H1 (cell line): ENCODE measurements at regions not wholly inside any gene's neighbourhood (a gene's known extent, or its start where the extent isn't known, plus 50 kb on each side); places are given as distances from the start of the nearest gene placed in this dataset.
A peak's percentile ranks its signal among the peaks of the same experiment; 100 is the strongest.

Source experiments
- CTCF ChIA-PET: fragments of 300-600 bp; sonication (Branson Sonifier 250); formaldehyde crosslinking; loops from one replicate; lab custom pipeline; 2021; ENCODE audit not compliant: partially characterized antibody; lab: Charles Lee
- POLR2A ChIA-PET: fragments of 300-600 bp; sonication (Branson Sonifier 250); formaldehyde crosslinking; loops from one replicate; lab custom pipeline; 2021; ENCODE audit warnings: inconsistent platforms; ENCODE audit not compliant: partially characterized antibody; lab: Charles Lee
- DNase-seq, 2 experiments: peaks; one replicate each; pipeline versions ENCODE4 v3.0.0 to v3.0.0-alpha.2; 2010 to 2022; ENCODE audit warnings: low spot score in 2 of 2, low read depth in 1 of 2, mixed read lengths in 1 of 2
- FAIRE-seq: peaks from 2 replicates; lab custom pipeline; 2011; peaks lifted over from hg19 to GRCh38; lab: Jason Lieb, UNC
- H2AFZ ChIP-seq: 2 replicates; pipeline ENCODE4 v1.8.1; 2012; ENCODE audit warnings: low read length, inconsistent platforms
- H2AK5ac ChIP-seq: 2 replicates; pipeline ENCODE4 v1.6.1; 2013; ENCODE audit warnings: low read depth, low read length
- H2BK120ac ChIP-seq: replicated peaks from 2 replicates; pipeline ENCODE3; 2013; ENCODE audit warnings: low read depth, low read length, inconsistent platforms
- H2BK12ac ChIP-seq: 2 replicates; pipeline ENCODE4 v1.6.1; 2013; ENCODE audit warnings: low read depth, low read length
- H2BK15ac ChIP-seq: 2 replicates; pipeline ENCODE4 v1.6.1; 2013; ENCODE audit warnings: low read length
- H2BK20ac ChIP-seq: 2 replicates; pipeline ENCODE4 v1.6.1; 2013; ENCODE audit warnings: low read length
- H2BK5ac ChIP-seq: 2 replicates; pipeline ENCODE4 v1.6.1; 2013; ENCODE audit warnings: low read depth, low read length
- H3K14ac ChIP-seq: 2 replicates; pipeline ENCODE4 v1.6.1; 2013; ENCODE audit warnings: inconsistent platforms; ENCODE audit not compliant: insufficient read length
- H3K18ac ChIP-seq: 2 replicates; pipeline ENCODE4 v1.6.1; 2013; ENCODE audit warnings: low read length; ENCODE audit errors: extremely low read depth
- H3K23ac ChIP-seq: 2 replicates; pipeline ENCODE4 v1.6.1; 2013; ENCODE audit warnings: inconsistent platforms; ENCODE audit not compliant: insufficient read length
- H3K23me2 ChIP-seq: 2 replicates; pipeline ENCODE4 v1.6.1; 2013; ENCODE audit warnings: low read depth, low read length
- H3K27ac ChIP-seq: 2 replicates; pipeline ENCODE4 v1.6.1; 2011; ENCODE audit warnings: low read depth, low read length, inconsistent platforms
- H3K27me3 ChIP-seq, 4 experiments: replicated peaks in 1 of 4; 1 replicate in 1 of 4; 2 replicates in 3 of 4; pipeline versions ENCODE4 v1.6.1 to v1.8.1; 2011 to 2013; ENCODE audit warnings: low read length in 3 of 4, mild to moderate bottlenecking in 3 of 4, inconsistent platforms in 2 of 4, mixed read lengths in 2 of 4, moderate library complexity in 1 of 4; ENCODE audit not compliant: control insufficient read depth in 3 of 4, insufficient read depth in 3 of 4; ENCODE audit errors: extremely low read depth in 1 of 4
- H3K36me3 ChIP-seq, 4 experiments: 2 replicates each; pipeline versions ENCODE4 v1.6.1 to v1.8.1; 2011 to 2013; ENCODE audit warnings: mild to moderate bottlenecking in 4 of 4, low read length in 3 of 4, moderate library complexity in 2 of 4, control low read depth in 1 of 4, inconsistent platforms in 1 of 4; ENCODE audit not compliant: insufficient read depth in 4 of 4, control insufficient read depth in 2 of 4
- H3K4ac ChIP-seq: replicated peaks from 2 replicates; pipeline ENCODE3; 2013; ENCODE audit warnings: low read length, low read depth, mixed read lengths, inconsistent platforms; ENCODE audit not compliant: insufficient read length
- H3K4me1 ChIP-seq, 4 experiments: replicated peaks in 1 of 4; 1 replicate in 1 of 4; 2 replicates in 3 of 4; pipeline versions ENCODE4 v1.6.1 to v1.8.1; 2011 to 2013; ENCODE audit warnings: low read length in 3 of 4, inconsistent platforms in 2 of 4, mixed read lengths in 1 of 4; ENCODE audit not compliant: insufficient read depth in 4 of 4, control insufficient read depth in 3 of 4
- H3K4me2 ChIP-seq, 2 experiments: 2 replicates each; pipeline versions ENCODE4 v1.6.1 to v1.8.1; 2011 to 2013; ENCODE audit warnings: low read depth in 2 of 2, low read length in 2 of 2, control low read depth in 1 of 2, inconsistent platforms in 1 of 2, mild to moderate bottlenecking in 1 of 2; ENCODE audit not compliant: insufficient read depth in 1 of 2
- H3K4me3 ChIP-seq, 4 experiments: fragments of 200-600, 300-600 bp in 1 of 4; sonication (generic), shearing (Covaris generic), sonication (Bioruptor Twin) in 1 of 4; 2 replicates each; pipeline versions ENCODE4 v1.5.1 to v1.8.1; 2011 to 2016; ENCODE audit warnings: low read length in 4 of 4, low read depth in 3 of 4, control low read depth in 2 of 4, inconsistent platforms in 2 of 4, mild to moderate bottlenecking in 2 of 4, mixed read lengths in 1 of 4, moderate library complexity in 1 of 4; ENCODE audit not compliant: insufficient read depth in 2 of 4; ENCODE audit errors: extremely low read depth in 1 of 4
- H3K56ac ChIP-seq: replicated peaks from 2 replicates; pipeline ENCODE3; 2013; ENCODE audit warnings: low read depth, mild to moderate bottlenecking, mixed read lengths, low read length, inconsistent platforms; ENCODE audit not compliant: insufficient read length
- H3K79me1 ChIP-seq: 2 replicates; pipeline ENCODE4 v1.6.1; 2013; ENCODE audit warnings: low read depth, low read length, control low read depth
- H3K79me2 ChIP-seq, 2 experiments: 2 replicates each; pipeline versions ENCODE4 v1.6.1 to v1.8.1; 2012 to 2013; ENCODE audit warnings: low read length in 2 of 2, mild to moderate bottlenecking in 2 of 2, inconsistent platforms in 1 of 2; ENCODE audit not compliant: insufficient read depth in 2 of 2, control insufficient read depth in 1 of 2
- H3K9ac ChIP-seq, 4 experiments: replicated peaks in 1 of 4; 1 replicate in 1 of 4; 2 replicates in 3 of 4; pipeline versions ENCODE4 v1.6.1 to v1.8.1; 2011 to 2013; ENCODE audit warnings: low read depth in 3 of 4, low read length in 3 of 4, control low read depth in 2 of 4, mild to moderate bottlenecking in 2 of 4, moderate library complexity in 2 of 4, inconsistent platforms in 1 of 4; ENCODE audit errors: extremely low read depth in 1 of 4
- H3K9me3 ChIP-seq, 2 experiments: 2 replicates each; pipeline versions ENCODE4 v1.6.1 to v1.8.1; 2012 to 2013; ENCODE audit warnings: mild to moderate bottlenecking in 2 of 2, moderate library complexity in 2 of 2, control low read depth in 1 of 2, inconsistent platforms in 1 of 2, low read depth in 1 of 2, low read length in 1 of 2, mixed read lengths in 1 of 2; ENCODE audit not compliant: insufficient read depth in 2 of 2
- H4K20me1 ChIP-seq, 2 experiments: replicated peaks in 1 of 2; 2 replicates each; pipeline versions ENCODE3 to v1.8.1; 2011 to 2013; ENCODE audit warnings: inconsistent platforms in 2 of 2, low read length in 2 of 2, mild to moderate bottlenecking in 1 of 2; ENCODE audit not compliant: insufficient read depth in 2 of 2, control insufficient read depth in 1 of 2
- H4K5ac ChIP-seq: 2 replicates; pipeline ENCODE4 v1.6.1; 2013; ENCODE audit warnings: low read length, low read depth, mixed read lengths, inconsistent platforms; ENCODE audit not compliant: insufficient read length
- H4K8ac ChIP-seq: 2 replicates; pipeline ENCODE4 v1.8.0; 2013; ENCODE audit warnings: mild to moderate bottlenecking, moderate library complexity, low read length, inconsistent platforms; ENCODE audit not compliant: insufficient read depth; ENCODE audit errors: extremely low read depth
- H4K91ac ChIP-seq: replicated peaks from 2 replicates; pipeline ENCODE3; 2013; ENCODE audit warnings: low read length, mixed read lengths, inconsistent platforms; ENCODE audit not compliant: insufficient read length
- GABPA ChIP-seq: IDR thresholded peaks from 2 replicates; pipeline ENCODE4 v1.6.1; 2011; ENCODE audit warnings: mild to moderate bottlenecking, low read length, moderate library complexity, borderline replicate concordance; ENCODE audit not compliant: insufficient read depth
- GTF2F1 ChIP-seq: IDR thresholded peaks from 2 replicates; pipeline ENCODE4 v1.6.1; 2012; ENCODE audit warnings: low read depth, low read length, improper control_type of control experiment, borderline replicate concordance
- TEAD4 ChIP-seq: IDR thresholded peaks from 2 replicates; pipeline ENCODE4 v1.6.1; 2012; ENCODE audit warnings: low read depth, low read length, inconsistent platforms, mixed read lengths

DNA sequence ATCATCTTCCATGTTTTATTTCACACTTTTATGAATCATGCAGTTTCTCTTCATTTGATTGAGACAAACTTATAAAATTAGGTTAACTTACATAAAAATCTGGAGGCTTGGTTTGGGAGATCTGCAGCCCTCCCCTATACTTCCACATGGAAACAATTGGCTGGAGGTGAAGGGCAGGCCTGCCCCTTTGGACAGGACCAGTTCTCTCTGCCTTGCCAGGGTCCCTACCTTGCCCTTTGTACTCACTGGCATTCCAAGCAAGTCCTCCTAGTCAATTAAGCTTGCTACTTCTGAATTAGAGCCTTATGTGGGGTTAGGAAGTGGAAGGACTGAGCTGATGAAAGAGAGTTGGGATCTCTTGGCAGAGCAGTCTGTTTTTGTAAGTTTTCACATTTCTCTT, 257.3 kb downstream of the GAS1 start:
- Histone ChIP-seq H3K9ac (no peak overlapping the region), H3K23ac (no peak overlapping the region), H4K91ac (no peak overlapping the region), H4K8ac (no peak overlapping the region), H3K4me3 (no peak overlapping the region), H3K56ac (no peak overlapping the region), H3K4me1 (no peaks in the 10 kb centered on the region), H3K4ac (no peak overlapping the region), H2BK5ac (no peak overlapping the region), H3K79me2 (no peaks in the 10 kb centered on the region), H2BK20ac (no peak overlapping the region), H3K14ac (no peak overlapping the region), H3K18ac (no peak overlapping the region), H2BK120ac (no peak overlapping the region), H3K23me2 (no peaks in the 10 kb centered on the region), H2BK12ac (no peak overlapping the region), H3K27ac (no peak overlapping the region), H4K5ac (no peak overlapping the region), H2AK5ac (no peak overlapping the region), H4K20me1 (no peaks in the 10 kb centered on the region), H3K27me3 (no peaks in the 10 kb centered on the region), H2BK15ac (no peak overlapping the region), H3K79me1 (no peaks in the 10 kb centered on the region), H2AFZ (no peak overlapping the region), H3K9me3 (no peaks in the 10 kb centered on the region), H3K4me2 (no peak overlapping the region), H3K36me3 (no peaks in the 10 kb centered on the region)
- CTCF ChIA-PET = interaction anchor here (0.7 kb wide), 1 partner anchor 654 kb away, joined by 3 read pairs; no protein-coding TSS in a partner anchor
- FAIRE-seq (no peak), DNase-seq (no peak)
- 0 out of 2 replicates have a peak, but pooled peaks have one; percentile 37 for TF ChIP-seq TEAD4
- no peak for TF ChIP-seq GABPA
- TF ChIP-seq GTF2F1 = no peak
- POLR2A ChIA-PET = no interaction called here
